ENCODE measurements at regions not wholly inside any gene's neighbourhood (a gene's known extent, or its start where the extent isn't known, plus 50 kb on each side); places are given as distances from the start of the nearest gene placed in this dataset.

- DNase-seq = no peak
- 27% methylated on average over 2 of the region's 2 CpGs for WGBS
- Histone ChIP-seq H3K79me1 (replicated peaks; ENCODE audit: low read length, poor library complexity, severe bottlenecking) (no peaks in the 10 kb centered on the region), H2AK5ac (ENCODE audit: low read length, severe bottlenecking) (no peak overlapping the region), H3K27ac (ENCODE audit: low read length, poor library complexity, severe bottlenecking) (no peak overlapping the region), H2BK5ac (ENCODE audit: low read depth, low read length, poor library complexity, severe bottlenecking) (no peak overlapping the region), H3K4me3 (ENCODE audit: insufficient read depth in 1 of 2, low read depth in 1 of 2, low read length in 2 of 2) (no peak overlapping the region), H3K27me3 (ENCODE audit: control insufficient read depth in 1 of 2, insufficient read depth in 1 of 2, low read length in 2 of 2) (no peaks in the 10 kb centered on the region), H4K8ac (ENCODE audit: low read length) (no peak overlapping the region), H3K4me1 (ENCODE audit: control insufficient read depth, insufficient read depth, low read depth, low read length) (peaks cover 4% of the 10 kb centered on the region), H3K9ac (ENCODE audit: low read length) (no peak overlapping the region), H2BK15ac (ENCODE audit: low read depth, poor library complexity, severe bottlenecking) (no peak overlapping the region), H2AFZ (ENCODE audit: low read depth, low read length) (no peak overlapping the region), H2BK12ac (ENCODE audit: low read length in 2 of 2) (no peak overlapping the region), H4K91ac (ENCODE audit: low read length) (no peak overlapping the region), H3K36me3 (ENCODE audit: control insufficient read depth in 1 of 2, insufficient read depth in 2 of 2, low read depth in 1 of 2, low read length in 2 of 2) (no peaks in the 10 kb centered on the region), H3K14ac (ENCODE audit: low read length in 2 of 2) (no peak overlapping the region), H3K4ac (ENCODE audit: low read depth in 1 of 2, low read length in 2 of 2) (no peak overlapping the region), H3K9me3 (ENCODE audit: control insufficient read depth, low read length) (no peaks in the 10 kb centered on the region), H3K18ac (ENCODE audit: low read depth in 1 of 2, low read length in 2 of 2) (no peak overlapping the region), H3K23ac (ENCODE audit: low read length in 2 of 2) (no peak overlapping the region), H3K4me2 (ENCODE audit: low read length, poor library complexity, severe bottlenecking) (no peak overlapping the region), H2BK120ac (ENCODE audit: low read depth, low read length) (no peak overlapping the region)
These were observed 65.6 kb upstream of the USP24 start for GRCh38 chr1:55280731-55281130.

GRCh38 chr1:55279627-55280026 lies 64.5 kb upstream of the USP24 start:
- Histone ChIP-seq H2AK5ac (ENCODE audit: low read length, severe bottlenecking) (no peak overlapping the region), H2BK12ac (ENCODE audit: low read length in 2 of 2) (no peak overlapping the region), H2BK120ac (ENCODE audit: low read depth, low read length) (no peak overlapping the region), H3K9ac (ENCODE audit: low read length) (no peak overlapping the region), H2BK5ac (ENCODE audit: low read depth, low read length, poor library complexity, severe bottlenecking) (no peak overlapping the region), H3K4ac (ENCODE audit: low read depth in 1 of 2, low read length in 2 of 2) (no peak overlapping the region), H2AFZ (ENCODE audit: low read depth, low read length) (no peak overlapping the region), H3K18ac (ENCODE audit: low read depth in 1 of 2, low read length in 2 of 2) (no peak overlapping the region), H3K27ac (ENCODE audit: low read length, poor library complexity, severe bottlenecking) (no peak overlapping the region), H2BK15ac (ENCODE audit: low read depth, poor library complexity, severe bottlenecking) (no peak overlapping the region), H3K79me1 (replicated peaks; ENCODE audit: low read length, poor library complexity, severe bottlenecking) (no peaks in the 10 kb centered on the region), H3K4me2 (ENCODE audit: low read length, poor library complexity, severe bottlenecking) (no peak overlapping the region), H3K36me3 (ENCODE audit: control insufficient read depth in 1 of 2, insufficient read depth in 2 of 2, low read depth in 1 of 2, low read length in 2 of 2) (no peaks in the 10 kb centered on the region), H4K91ac (ENCODE audit: low read length) (no peak overlapping the region), H3K9me3 (ENCODE audit: control insufficient read depth, low read length) (no peaks in the 10 kb centered on the region), H4K8ac (ENCODE audit: low read length) (no peak overlapping the region), H3K4me3 (ENCODE audit: insufficient read depth in 1 of 2, low read depth in 1 of 2, low read length in 2 of 2) (no peak overlapping the region), H3K14ac (ENCODE audit: low read length in 2 of 2) (no peak overlapping the region), H3K4me1 (ENCODE audit: control insufficient read depth, insufficient read depth, low read depth, low read length) (peaks cover 9% of the 10 kb centered on the region), H3K23ac (ENCODE audit: low read length in 2 of 2) (no peak overlapping the region), H3K27me3 (ENCODE audit: control insufficient read depth in 1 of 2, insufficient read depth in 1 of 2, low read length in 2 of 2) (no peaks in the 10 kb centered on the region)
- no peak for DNase-seq
- 100% methylated on average over 3 of the region's 3 CpGs for WGBS

GRCh38 chr1:55278378-55278777 lies 63.2 kb upstream of the USP24 start:
- Histone ChIP-seq H2AK5ac (ENCODE audit: low read length, severe bottlenecking) (no peak overlapping the region), H2BK12ac (ENCODE audit: low read length in 2 of 2) (no peak overlapping the region), H2BK120ac (ENCODE audit: low read depth, low read length) (no peak overlapping the region), H4K91ac (ENCODE audit: low read length) (no peak overlapping the region), H3K27ac (ENCODE audit: low read length, poor library complexity, severe bottlenecking) (no peak overlapping the region), H2BK5ac (ENCODE audit: low read depth, low read length, poor library complexity, severe bottlenecking) (no peak overlapping the region), H3K14ac (ENCODE audit: low read length in 2 of 2) (no peak overlapping the region), H3K4me3 (ENCODE audit: insufficient read depth in 1 of 2, low read depth in 1 of 2, low read length in 2 of 2) (no peak overlapping the region), H2AFZ (ENCODE audit: low read depth, low read length) (no peak overlapping the region), H3K9me3 (ENCODE audit: control insufficient read depth, low read length) (no peaks in the 10 kb centered on the region), H3K4me2 (ENCODE audit: low read length, poor library complexity, severe bottlenecking) (no peak overlapping the region), H3K9ac (ENCODE audit: low read length) (no peak overlapping the region), H3K4me1 (ENCODE audit: control insufficient read depth, insufficient read depth, low read depth, low read length) (peaks cover 9% of the 10 kb centered on the region), H4K8ac (ENCODE audit: low read length) (no peak overlapping the region), H3K36me3 (ENCODE audit: control insufficient read depth in 1 of 2, insufficient read depth in 2 of 2, low read depth in 1 of 2, low read length in 2 of 2) (no peaks in the 10 kb centered on the region), H3K23ac (ENCODE audit: low read length in 2 of 2) (no peak overlapping the region), H3K27me3 (ENCODE audit: control insufficient read depth in 1 of 2, insufficient read depth in 1 of 2, low read length in 2 of 2) (no peaks in the 10 kb centered on the region), H3K4ac (ENCODE audit: low read depth in 1 of 2, low read length in 2 of 2) (no peak overlapping the region), H2BK15ac (ENCODE audit: low read depth, poor library complexity, severe bottlenecking) (no peak overlapping the region), H3K79me1 (replicated peaks; ENCODE audit: low read length, poor library complexity, severe bottlenecking) (no peaks in the 10 kb centered on the region), H3K18ac (ENCODE audit: low read depth in 1 of 2, low read length in 2 of 2) (no peak overlapping the region)
- WGBS = 0% methylated on average over 1 of the region's 2 CpGs
- no peak for DNase-seq

GRCh38 chr1:55277377-55278130 lies 62.4 kb upstream of the USP24 start:
- H3K79me1 ChIP-seq (replicated peaks; ENCODE audit: low read length, poor library complexity, severe bottlenecking) = no peaks in the 10 kb centered on the region
- peak overlapping the region in 1 of 2 experiments; percentile 42 for H3K4me3 ChIP-seq (ENCODE audit: insufficient read depth in 1 of 2, low read depth in 1 of 2, low read length in 2 of 2)
- no peaks in the 10 kb centered on the region for H3K9me3 ChIP-seq (ENCODE audit: control insufficient read depth, low read length)
- peak overlapping the region in 1 of 2 experiments; percentile 0 for H2BK12ac ChIP-seq (ENCODE audit: low read length in 2 of 2)
- no peak overlapping the region for H2AFZ ChIP-seq (ENCODE audit: low read depth, low read length)
- H4K91ac ChIP-seq (ENCODE audit: low read length) = no peak overlapping the region
- no peak overlapping the region for H2AK5ac ChIP-seq (ENCODE audit: low read length, severe bottlenecking)
- H3K4me2 ChIP-seq (ENCODE audit: low read length, poor library complexity, severe bottlenecking) = no peak overlapping the region
- H3K4me1 ChIP-seq (ENCODE audit: control insufficient read depth, insufficient read depth, low read depth, low read length) = peaks cover 9% of the 10 kb centered on the region
- WGBS = 15% methylated on average over 13 of the region's 15 CpGs
- H3K4ac ChIP-seq (ENCODE audit: low read depth in 1 of 2, low read length in 2 of 2) = no peak overlapping the region
- peak; percentile 78 for DNase-seq
- no peak overlapping the region for H3K23ac ChIP-seq (ENCODE audit: low read length in 2 of 2)
- H3K9ac ChIP-seq (ENCODE audit: low read length) = peak overlapping the region; percentile 65
- no peak overlapping the region for H2BK120ac ChIP-seq (ENCODE audit: low read depth, low read length)
- H2BK15ac ChIP-seq (ENCODE audit: low read depth, poor library complexity, severe bottlenecking) = no peak overlapping the region
- H3K27ac ChIP-seq (ENCODE audit: low read length, poor library complexity, severe bottlenecking) = no peak overlapping the region
- no peak overlapping the region for H2BK5ac ChIP-seq (ENCODE audit: low read depth, low read length, poor library complexity, severe bottlenecking)
- H4K8ac ChIP-seq (ENCODE audit: low read length) = peak overlapping the region; percentile 66
- H3K36me3 ChIP-seq (ENCODE audit: control insufficient read depth in 1 of 2, insufficient read depth in 2 of 2, low read depth in 1 of 2, low read length in 2 of 2) = no peaks in the 10 kb centered on the region
- no peak overlapping the region for H3K18ac ChIP-seq (ENCODE audit: low read depth in 1 of 2, low read length in 2 of 2)
- H3K14ac ChIP-seq (ENCODE audit: low read length in 2 of 2) = no peak overlapping the region
- no peaks in the 10 kb centered on the region for H3K27me3 ChIP-seq (ENCODE audit: control insufficient read depth in 1 of 2, insufficient read depth in 1 of 2, low read length in 2 of 2)
